HG03064 (cell line): ENCODE measurements at regions not wholly inside any gene's neighbourhood (a gene's known extent, or its start where the extent isn't known, plus 50 kb on each side); places are given as distances from the start of the nearest gene placed in this dataset.

Source experiments
- ATAC-seq: cut with Tn5 transposase; IDR thresholded peaks from one replicate; pipeline ENCODE4 v1.9.1; 2021; ENCODE audit warnings: low read depth; ENCODE audit not compliant: unreplicated experiment

GRCh38 chr14:101001311-101002069 is 98.0 kb upstream of the RTL1 start:
- no peak for ATAC-seq

GRCh38 chr14:101002738-101003137 is 99.2 kb upstream of the RTL1 start:
- no peak for ATAC-seq

- ATAC-seq = no peak
Observed at GRCh38 chr14:101004176-101004575, 100.7 kb upstream of the RTL1 start.

- no peak for ATAC-seq
Observed at GRCh38 chr14:101004954-101005353, 101.4 kb upstream of the RTL1 start.

- ATAC-seq = no peak
Observed at GRCh38 chr14:101005447-101005846, 101.9 kb upstream of the RTL1 start.

GRCh38 chr14:101006008-101006407 is 102.5 kb upstream of the RTL1 start:
- no peak for ATAC-seq

GRCh38 chr14:101007004-101007614 is 103.6 kb upstream of the RTL1 start:
- no peak for ATAC-seq

- no peak for ATAC-seq
Observed at GRCh38 chr14:101007765-101008164, 104.2 kb upstream of the RTL1 start.

- ATAC-seq = no peak
Observed at GRCh38 chr14:101008196-101008595, 104.7 kb upstream of the RTL1 start.

GRCh38 chr14:101008631-101009336 is 105.3 kb upstream of the RTL1 start:
- ATAC-seq = no peak

GRCh38 chr14:101009531-101009930 is 106.0 kb upstream of the RTL1 start:
- no peak for ATAC-seq

- ATAC-seq = no peak
Observed at GRCh38 chr14:101010293-101010692, 106.8 kb upstream of the RTL1 start.

GRCh38 chr14:101010835-101011234 is 107.3 kb upstream of the RTL1 start:
- no peak for ATAC-seq

- no peak for ATAC-seq
Observed at GRCh38 chr14:101017209-101017608, 113.7 kb upstream of the RTL1 start.

GRCh38 chr14:101017806-101018560 is 114.5 kb upstream of the RTL1 start:
- no peak for ATAC-seq

- ATAC-seq = no peak
Observed at GRCh38 chr14:101018561-101019290, 115.2 kb upstream of the RTL1 start.

GRCh38 chr14:101019541-101019940 is 116.0 kb upstream of the RTL1 start:
- ATAC-seq = no peak

- ATAC-seq = no peak
Observed at GRCh38 chr14:101019990-101020710, 116.6 kb upstream of the RTL1 start.

GRCh38 chr14:101020834-101021370 is 117.4 kb upstream of the RTL1 start:
- ATAC-seq = no peak
